ENCODE measurements at regions not wholly inside any gene's neighbourhood (a gene's known extent, or its start where the extent isn't known, plus 50 kb on each side); places are given as distances from the start of the nearest gene placed in this dataset.
A peak's percentile ranks its signal among the peaks of the same experiment; 100 is the strongest.

GRCh38 chr3:15974647-15975046, 176.9 kb upstream of the ANKRD28 start:
- Histone ChIP-seq H3K27me3 (ENCODE audit: insufficient read depth, low read length) (no peaks in the 10 kb centered on the region), H3K36me3 (ENCODE audit: insufficient read depth, low read length) (no peaks in the 10 kb centered on the region), H3K4me1 (ENCODE audit: control insufficient read depth, insufficient read depth, low read length, unreplicated experiment) (no peaks in the 10 kb centered on the region), H3K79me2 (ENCODE audit: control insufficient read depth, insufficient read depth, low read length, unreplicated experiment) (no peaks in the 10 kb centered on the region), H3K4me3 (ENCODE audit: low read depth, low read length) (no peak overlapping the region), H2AFZ (ENCODE audit: low read length, unreplicated experiment) (no peak overlapping the region), H3K27ac (ENCODE audit: low read depth, low read length) (no peak overlapping the region)

- no peak overlapping the region for H3K27ac ChIP-seq (ENCODE audit: low read depth, low read length)
- H3K79me2 ChIP-seq (ENCODE audit: control insufficient read depth, insufficient read depth, low read length, unreplicated experiment): no peaks in the 10 kb centered on the region
- no peak overlapping the region for H3K4me3 ChIP-seq (ENCODE audit: low read depth, low read length)
- no peak overlapping the region for H2AFZ ChIP-seq (ENCODE audit: low read length, unreplicated experiment)
- H3K4me1 ChIP-seq (ENCODE audit: control insufficient read depth, insufficient read depth, low read length, unreplicated experiment): peaks cover 2% of the 10 kb centered on the region
- H3K27me3 ChIP-seq (ENCODE audit: insufficient read depth, low read length): no peaks in the 10 kb centered on the region
- no peaks in the 10 kb centered on the region for H3K36me3 ChIP-seq (ENCODE audit: insufficient read depth, low read length)
These were observed 178.7 kb upstream of the ANKRD28 start for GRCh38 chr3:15976524-15976923.

GRCh38 chr3:15977090-15977489, 179.3 kb upstream of the ANKRD28 start:
- Histone ChIP-seq H3K27me3 (ENCODE audit: insufficient read depth, low read length) (no peaks in the 10 kb centered on the region), H3K36me3 (ENCODE audit: insufficient read depth, low read length) (no peaks in the 10 kb centered on the region), H3K4me3 (ENCODE audit: low read depth, low read length) (no peak overlapping the region), H3K4me1 (ENCODE audit: control insufficient read depth, insufficient read depth, low read length, unreplicated experiment) (peaks cover 8% of the 10 kb centered on the region), H3K27ac (ENCODE audit: low read depth, low read length) (no peak overlapping the region), H2AFZ (ENCODE audit: low read length, unreplicated experiment) (peak overlapping the region; percentile 17), H3K79me2 (ENCODE audit: control insufficient read depth, insufficient read depth, low read length, unreplicated experiment) (no peaks in the 10 kb centered on the region)

- Histone ChIP-seq H3K4me1 (ENCODE audit: control insufficient read depth, insufficient read depth, low read length, unreplicated experiment) (peaks cover 13% of the 10 kb centered on the region), H3K79me2 (ENCODE audit: control insufficient read depth, insufficient read depth, low read length, unreplicated experiment) (no peaks in the 10 kb centered on the region), H3K27me3 (ENCODE audit: insufficient read depth, low read length) (no peaks in the 10 kb centered on the region), H3K4me3 (ENCODE audit: low read depth, low read length) (no peak overlapping the region), H3K36me3 (ENCODE audit: insufficient read depth, low read length) (no peaks in the 10 kb centered on the region), H2AFZ (ENCODE audit: low read length, unreplicated experiment) (no peak overlapping the region), H3K27ac (ENCODE audit: low read depth, low read length) (no peak overlapping the region)
These were observed 179.9 kb upstream of the ANKRD28 start for GRCh38 chr3:15977598-15978232.

GRCh38 chr3:15978801-15979200, 181.0 kb upstream of the ANKRD28 start:
- H3K79me2 ChIP-seq (ENCODE audit: control insufficient read depth, insufficient read depth, low read length, unreplicated experiment): no peaks in the 10 kb centered on the region
- H3K27me3 ChIP-seq (ENCODE audit: insufficient read depth, low read length): no peaks in the 10 kb centered on the region
- no peak overlapping the region for H3K27ac ChIP-seq (ENCODE audit: low read depth, low read length)
- peaks cover 21% of the 10 kb centered on the region for H3K4me1 ChIP-seq (ENCODE audit: control insufficient read depth, insufficient read depth, low read length, unreplicated experiment)
- no peaks in the 10 kb centered on the region for H3K36me3 ChIP-seq (ENCODE audit: insufficient read depth, low read length)
- H2AFZ ChIP-seq (ENCODE audit: low read length, unreplicated experiment): no peak overlapping the region
- no peak overlapping the region for H3K4me3 ChIP-seq (ENCODE audit: low read depth, low read length)

- no peak overlapping the region for H3K4me3 ChIP-seq (ENCODE audit: low read depth, low read length)
These were observed 181.7 kb upstream of the ANKRD28 start for GRCh38 chr3:15979495-15979894.

GRCh38 chr3:15979900-15980299, 182.1 kb upstream of the ANKRD28 start:
- H3K4me3 ChIP-seq (ENCODE audit: low read depth, low read length): no peak overlapping the region
- H3K79me2 ChIP-seq (ENCODE audit: control insufficient read depth, insufficient read depth, low read length, unreplicated experiment): no peaks in the 10 kb centered on the region
- H3K27ac ChIP-seq (ENCODE audit: low read depth, low read length): no peak overlapping the region
- H3K4me1 ChIP-seq (ENCODE audit: control insufficient read depth, insufficient read depth, low read length, unreplicated experiment): peaks cover 27% of the 10 kb centered on the region
- H2AFZ ChIP-seq (ENCODE audit: low read length, unreplicated experiment): no peak overlapping the region
- H3K27me3 ChIP-seq (ENCODE audit: insufficient read depth, low read length): no peaks in the 10 kb centered on the region
- H3K36me3 ChIP-seq (ENCODE audit: insufficient read depth, low read length): no peaks in the 10 kb centered on the region

More at GRCh38 chr3:15979495-15979894, 181.7 kb upstream of the ANKRD28 start:
- H2AFZ ChIP-seq (ENCODE audit: low read length, unreplicated experiment): no peak overlapping the region
- H3K36me3 ChIP-seq (ENCODE audit: insufficient read depth, low read length): no peaks in the 10 kb centered on the region
- H3K27ac ChIP-seq (ENCODE audit: low read depth, low read length): no peak overlapping the region
- peaks cover 27% of the 10 kb centered on the region for H3K4me1 ChIP-seq (ENCODE audit: control insufficient read depth, insufficient read depth, low read length, unreplicated experiment)
- no peaks in the 10 kb centered on the region for H3K79me2 ChIP-seq (ENCODE audit: control insufficient read depth, insufficient read depth, low read length, unreplicated experiment)
- H3K27me3 ChIP-seq (ENCODE audit: insufficient read depth, low read length): no peaks in the 10 kb centered on the region

- Histone ChIP-seq H3K4me1 (ENCODE audit: control insufficient read depth, insufficient read depth, low read length, unreplicated experiment) (peaks cover 27% of the 10 kb centered on the region), H3K4me3 (ENCODE audit: low read depth, low read length) (peak overlapping the region; percentile 63), H3K36me3 (ENCODE audit: insufficient read depth, low read length) (no peaks in the 10 kb centered on the region), H3K27me3 (ENCODE audit: insufficient read depth, low read length) (no peaks in the 10 kb centered on the region), H3K27ac (ENCODE audit: low read depth, low read length) (peak overlapping the region; percentile 95), H3K79me2 (ENCODE audit: control insufficient read depth, insufficient read depth, low read length, unreplicated experiment) (no peaks in the 10 kb centered on the region), H2AFZ (ENCODE audit: low read length, unreplicated experiment) (peak overlapping the region; percentile 70)
These were observed 184.5 kb upstream of the ANKRD28 start for GRCh38 chr3:15982243-15982642.

GRCh38 chr3:15982667-15983196, 185.0 kb upstream of the ANKRD28 start:
- peak overlapping the region; percentile 95 for H3K27ac ChIP-seq (ENCODE audit: low read depth, low read length)
- no peaks in the 10 kb centered on the region for H3K79me2 ChIP-seq (ENCODE audit: control insufficient read depth, insufficient read depth, low read length, unreplicated experiment)
- peak overlapping the region; percentile 70 for H2AFZ ChIP-seq (ENCODE audit: low read length, unreplicated experiment)
- H3K4me3 ChIP-seq (ENCODE audit: low read depth, low read length): peak overlapping the region; percentile 63
- no peaks in the 10 kb centered on the region for H3K36me3 ChIP-seq (ENCODE audit: insufficient read depth, low read length)
- peaks cover 27% of the 10 kb centered on the region for H3K4me1 ChIP-seq (ENCODE audit: control insufficient read depth, insufficient read depth, low read length, unreplicated experiment)
- H3K27me3 ChIP-seq (ENCODE audit: insufficient read depth, low read length): no peaks in the 10 kb centered on the region

- Histone ChIP-seq H3K4me3 (ENCODE audit: low read depth, low read length) (peak overlapping the region; percentile 63), H2AFZ (ENCODE audit: low read length, unreplicated experiment) (peak overlapping the region; percentile 70)
These were observed 185.5 kb upstream of the ANKRD28 start for GRCh38 chr3:15983232-15983631.

GRCh38 chr3:15983693-15984092, 185.9 kb upstream of the ANKRD28 start:
- Histone ChIP-seq H3K27me3 (ENCODE audit: insufficient read depth, low read length) (no peaks in the 10 kb centered on the region), H3K36me3 (ENCODE audit: insufficient read depth, low read length) (no peaks in the 10 kb centered on the region), H3K79me2 (ENCODE audit: control insufficient read depth, insufficient read depth, low read length, unreplicated experiment) (no peaks in the 10 kb centered on the region), H3K4me3 (ENCODE audit: low read depth, low read length) (peak overlapping the region; percentile 63), H3K4me1 (ENCODE audit: control insufficient read depth, insufficient read depth, low read length, unreplicated experiment) (peaks cover 27% of the 10 kb centered on the region), H3K27ac (ENCODE audit: low read depth, low read length) (peak overlapping the region; percentile 95), H2AFZ (ENCODE audit: low read length, unreplicated experiment) (peak overlapping the region; percentile 70)

More at GRCh38 chr3:15983232-15983631, 185.5 kb upstream of the ANKRD28 start:
- Histone ChIP-seq H3K79me2 (ENCODE audit: control insufficient read depth, insufficient read depth, low read length, unreplicated experiment) (no peaks in the 10 kb centered on the region), H3K27me3 (ENCODE audit: insufficient read depth, low read length) (no peaks in the 10 kb centered on the region), H3K27ac (ENCODE audit: low read depth, low read length) (peak overlapping the region; percentile 95), H3K4me1 (ENCODE audit: control insufficient read depth, insufficient read depth, low read length, unreplicated experiment) (peaks cover 27% of the 10 kb centered on the region), H3K36me3 (ENCODE audit: insufficient read depth, low read length) (no peaks in the 10 kb centered on the region)
